ENCODE measurements at regions not wholly inside any gene's neighbourhood (a gene's known extent, or its start where the extent isn't known, plus 50 kb on each side); places are given as distances from the start of the nearest gene placed in this dataset.

DNA sequence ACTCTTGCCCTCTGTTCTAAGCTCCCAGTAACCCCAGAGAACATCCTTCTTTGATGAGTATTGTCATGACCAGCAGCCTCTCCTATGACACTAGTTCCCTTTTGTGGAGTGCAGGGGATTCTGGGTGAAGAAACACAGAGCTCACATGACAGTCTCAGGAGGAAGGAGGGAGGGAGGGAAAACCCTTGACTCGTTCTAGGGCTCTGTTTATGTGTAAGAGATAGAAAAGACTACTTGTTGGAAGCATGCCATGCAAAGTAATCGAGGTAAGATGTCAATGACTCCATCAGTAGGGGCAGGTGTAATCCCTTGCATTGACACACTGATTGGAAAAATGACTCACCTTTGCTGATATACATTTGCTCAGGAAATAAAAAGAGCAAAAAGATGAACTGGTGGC, 190.2 kb upstream of the ELL2 start:
- TF ChIP-seq, protein P1, sequence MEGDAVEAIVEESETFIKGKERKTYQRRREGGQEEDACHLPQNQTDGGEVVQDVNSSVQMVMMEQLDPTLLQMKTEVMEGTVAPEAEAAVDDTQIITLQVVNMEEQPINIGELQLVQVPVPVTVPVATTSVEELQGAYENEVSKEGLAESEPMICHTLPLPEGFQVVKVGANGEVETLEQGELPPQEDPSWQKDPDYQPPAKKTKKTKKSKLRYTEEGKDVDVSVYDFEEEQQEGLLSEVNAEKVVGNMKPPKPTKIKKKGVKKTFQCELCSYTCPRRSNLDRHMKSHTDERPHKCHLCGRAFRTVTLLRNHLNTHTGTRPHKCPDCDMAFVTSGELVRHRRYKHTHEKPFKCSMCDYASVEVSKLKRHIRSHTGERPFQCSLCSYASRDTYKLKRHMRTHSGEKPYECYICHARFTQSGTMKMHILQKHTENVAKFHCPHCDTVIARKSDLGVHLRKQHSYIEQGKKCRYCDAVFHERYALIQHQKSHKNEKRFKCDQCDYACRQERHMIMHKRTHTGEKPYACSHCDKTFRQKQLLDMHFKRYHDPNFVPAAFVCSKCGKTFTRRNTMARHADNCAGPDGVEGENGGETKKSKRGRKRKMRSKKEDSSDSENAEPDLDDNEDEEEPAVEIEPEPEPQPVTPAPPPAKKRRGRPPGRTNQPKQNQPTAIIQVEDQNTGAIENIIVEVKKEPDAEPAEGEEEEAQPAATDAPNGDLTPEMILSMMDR (IDR thresholded peaks at IDR 0.05): no peak
- TF ChIP-seq POLR2A (IDR thresholded peaks at IDR 0.05): no peak
